ENCODE measurements at regions not wholly inside any gene's neighbourhood (a gene's known extent, or its start where the extent isn't known, plus 50 kb on each side); places are given as distances from the start of the nearest gene placed in this dataset.

DNA sequence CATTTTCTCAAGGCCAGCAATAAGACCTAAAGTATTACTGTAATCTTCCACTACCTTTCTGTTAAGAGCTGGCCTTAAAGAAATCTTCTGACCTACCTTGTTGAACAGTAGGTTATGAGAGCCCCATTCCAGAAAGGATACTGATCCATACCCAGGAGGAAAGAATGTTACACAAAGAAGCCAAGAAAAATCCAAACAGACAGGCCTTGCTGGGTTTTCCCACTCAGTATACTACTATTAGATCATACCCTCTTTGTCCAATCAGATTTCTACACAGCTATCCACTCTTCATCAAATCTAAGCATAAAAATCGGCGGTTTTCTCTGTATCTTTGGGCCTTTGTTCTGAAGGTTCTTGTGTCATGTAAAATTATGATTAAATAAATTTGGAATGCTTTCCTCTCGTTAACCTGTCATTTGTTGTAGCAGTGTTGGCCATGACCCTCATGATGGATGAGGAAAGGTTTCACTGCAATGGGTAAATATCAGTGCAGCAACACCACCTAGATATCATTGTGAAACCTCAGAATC is 292.3 kb downstream of the ANKRD50 start:
- H3K4me1 Mint-ChIP-seq (ENCODE audit: low read depth, unreplicated experiment), result peaks cover 2% of the 10 kb centered on the region
- Histone ChIP-seq H3K79me2 (ENCODE audit: insufficient read depth, low read length) (no peaks in the 10 kb centered on the region), H3K4me2 (ENCODE audit: low read length) (no peak overlapping the region), H3K9me3 (ENCODE audit: insufficient read depth, low read depth, low read length) (no peaks in the 10 kb centered on the region), H3K36me3 (ENCODE audit: insufficient read depth, low read length) (no peaks in the 10 kb centered on the region), H3K9ac (ENCODE audit: low read length) (no peak overlapping the region), H3K27ac (ENCODE audit: low read depth, low read length) (no peak overlapping the region), H3K27me3 (ENCODE audit: insufficient read depth, low read length) (no peaks in the 10 kb centered on the region), H3K4me1 (ENCODE audit: insufficient read depth, low read length) (peaks cover under 1% of the 10 kb centered on the region), H4K20me1 (ENCODE audit: insufficient read depth, low read length) (no peaks in the 10 kb centered on the region), H2AFZ (ENCODE audit: low read depth, low read length) (no peak overlapping the region), H3K4me3 (ENCODE audit: insufficient read depth, low read depth, low read length) (no peak overlapping the region)
- no peak overlapping the region for H3K27ac Mint-ChIP-seq (ENCODE audit: unreplicated experiment)
- H3K9me3 Mint-ChIP-seq (ENCODE audit: unreplicated experiment), result no peaks in the 10 kb centered on the region
- TF ChIP-seq, protein P1, sequence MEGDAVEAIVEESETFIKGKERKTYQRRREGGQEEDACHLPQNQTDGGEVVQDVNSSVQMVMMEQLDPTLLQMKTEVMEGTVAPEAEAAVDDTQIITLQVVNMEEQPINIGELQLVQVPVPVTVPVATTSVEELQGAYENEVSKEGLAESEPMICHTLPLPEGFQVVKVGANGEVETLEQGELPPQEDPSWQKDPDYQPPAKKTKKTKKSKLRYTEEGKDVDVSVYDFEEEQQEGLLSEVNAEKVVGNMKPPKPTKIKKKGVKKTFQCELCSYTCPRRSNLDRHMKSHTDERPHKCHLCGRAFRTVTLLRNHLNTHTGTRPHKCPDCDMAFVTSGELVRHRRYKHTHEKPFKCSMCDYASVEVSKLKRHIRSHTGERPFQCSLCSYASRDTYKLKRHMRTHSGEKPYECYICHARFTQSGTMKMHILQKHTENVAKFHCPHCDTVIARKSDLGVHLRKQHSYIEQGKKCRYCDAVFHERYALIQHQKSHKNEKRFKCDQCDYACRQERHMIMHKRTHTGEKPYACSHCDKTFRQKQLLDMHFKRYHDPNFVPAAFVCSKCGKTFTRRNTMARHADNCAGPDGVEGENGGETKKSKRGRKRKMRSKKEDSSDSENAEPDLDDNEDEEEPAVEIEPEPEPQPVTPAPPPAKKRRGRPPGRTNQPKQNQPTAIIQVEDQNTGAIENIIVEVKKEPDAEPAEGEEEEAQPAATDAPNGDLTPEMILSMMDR (IDR thresholded peaks at IDR 0.05; ENCODE audit: insufficient read depth, low read depth, low read length), result no peak
- no peak for TF ChIP-seq EZH2 (IDR thresholded peaks at IDR 0.05; ENCODE audit: insufficient read depth, low read length)
- DNase-seq (ENCODE audit: low read depth), result no peak
- H3K4me3 Mint-ChIP-seq (ENCODE audit: unreplicated experiment), result no peak overlapping the region
- H3K36me3 Mint-ChIP-seq (ENCODE audit: low read depth, unreplicated experiment), result no peaks in the 10 kb centered on the region
- FAIRE-seq, result no peak
- H3K27me3 Mint-ChIP-seq (ENCODE audit: low read depth, unreplicated experiment), result no peaks in the 10 kb centered on the region

DNA sequence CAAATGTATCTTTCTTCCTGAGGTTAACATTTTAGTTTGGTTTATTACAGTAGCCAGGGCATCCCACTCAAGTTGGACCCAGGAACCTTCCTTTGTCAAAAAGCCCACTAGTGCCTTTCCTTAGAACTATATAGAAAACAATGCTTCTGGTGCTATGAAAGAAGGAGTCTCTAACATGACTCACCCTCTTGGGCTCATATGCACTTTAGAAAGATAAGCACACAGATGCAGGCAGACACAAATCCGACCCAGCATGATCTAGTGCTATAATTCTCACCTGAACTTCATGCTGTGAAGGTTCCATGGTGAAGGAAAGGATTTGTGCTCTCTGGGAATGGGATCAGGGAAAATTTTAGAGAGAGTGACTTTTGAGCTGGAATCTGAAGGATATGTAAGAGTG is 289.4 kb downstream of the ANKRD50 start:
- peak; percentile 55 for DNase-seq (ENCODE audit: low read depth)
- no peak overlapping the region for H3K9ac ChIP-seq (ENCODE audit: low read length)
- no peaks in the 10 kb centered on the region for H3K4me1 ChIP-seq (ENCODE audit: insufficient read depth, low read length)
- peaks cover 2% of the 10 kb centered on the region for H3K4me1 Mint-ChIP-seq (ENCODE audit: low read depth, unreplicated experiment)
- H3K79me2 ChIP-seq (ENCODE audit: insufficient read depth, low read length), result no peaks in the 10 kb centered on the region
- FAIRE-seq, result no peak
- H3K27me3 ChIP-seq (ENCODE audit: insufficient read depth, low read length), result no peaks in the 10 kb centered on the region
- H3K27ac ChIP-seq (ENCODE audit: low read depth, low read length), result no peak overlapping the region
- no peaks in the 10 kb centered on the region for H3K36me3 Mint-ChIP-seq (ENCODE audit: low read depth, unreplicated experiment)
- TF ChIP-seq EZH2 (IDR thresholded peaks at IDR 0.05; ENCODE audit: insufficient read depth, low read length), result no peak
- TF ChIP-seq, protein P1 (IDR thresholded peaks at IDR 0.05; ENCODE audit: insufficient read depth, low read depth, low read length), result no peak
- no peak overlapping the region for H3K4me3 ChIP-seq (ENCODE audit: insufficient read depth, low read depth, low read length)
- no peaks in the 10 kb centered on the region for H3K9me3 Mint-ChIP-seq (ENCODE audit: unreplicated experiment)
- no peak overlapping the region for H3K27ac Mint-ChIP-seq (ENCODE audit: unreplicated experiment)
- H2AFZ ChIP-seq (ENCODE audit: low read depth, low read length), result no peak overlapping the region
- H3K4me3 Mint-ChIP-seq (ENCODE audit: unreplicated experiment), result no peak overlapping the region
- no peak overlapping the region for H3K4me2 ChIP-seq (ENCODE audit: low read length)
- H3K9me3 ChIP-seq (ENCODE audit: insufficient read depth, low read depth, low read length), result no peaks in the 10 kb centered on the region
- no peaks in the 10 kb centered on the region for H3K36me3 ChIP-seq (ENCODE audit: insufficient read depth, low read length)
- no peaks in the 10 kb centered on the region for H3K27me3 Mint-ChIP-seq (ENCODE audit: low read depth, unreplicated experiment)
- H4K20me1 ChIP-seq (ENCODE audit: insufficient read depth, low read length), result no peaks in the 10 kb centered on the region

DNA sequence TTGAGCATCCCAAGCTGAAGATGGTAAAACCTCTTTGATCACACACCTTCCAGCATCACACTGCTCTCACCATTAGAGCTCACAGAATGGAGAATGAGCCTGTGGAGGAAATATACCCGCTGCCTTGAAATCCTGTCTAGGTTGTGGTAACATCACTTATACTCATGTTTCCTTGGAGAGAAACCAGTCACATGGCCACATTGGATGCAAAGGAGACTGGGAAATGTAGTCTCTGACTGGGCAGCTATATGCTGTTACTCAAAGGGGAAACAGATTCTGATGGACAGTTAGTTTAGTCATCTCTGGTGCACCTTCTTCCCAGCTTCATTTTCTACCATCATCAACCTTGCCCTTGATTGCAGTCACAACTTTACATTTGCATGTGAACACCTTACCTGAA is 286.3 kb downstream of the ANKRD50 start:
- Histone ChIP-seq H3K4me3 (ENCODE audit: insufficient read depth, low read depth, low read length) (no peak overlapping the region), H4K20me1 (ENCODE audit: insufficient read depth, low read length) (no peaks in the 10 kb centered on the region), H2AFZ (ENCODE audit: low read depth, low read length) (no peak overlapping the region), H3K9me3 (ENCODE audit: insufficient read depth, low read depth, low read length) (no peaks in the 10 kb centered on the region), H3K4me2 (ENCODE audit: low read length) (no peak overlapping the region), H3K36me3 (ENCODE audit: insufficient read depth, low read length) (no peaks in the 10 kb centered on the region), H3K27ac (ENCODE audit: low read depth, low read length) (no peak overlapping the region), H3K4me1 (ENCODE audit: insufficient read depth, low read length) (peaks cover 5% of the 10 kb centered on the region), H3K9ac (ENCODE audit: low read length) (no peak overlapping the region), H3K27me3 (ENCODE audit: insufficient read depth, low read length) (no peaks in the 10 kb centered on the region), H3K79me2 (ENCODE audit: insufficient read depth, low read length) (no peaks in the 10 kb centered on the region)
- Mint-ChIP-seq H3K9me3 (ENCODE audit: unreplicated experiment) (no peaks in the 10 kb centered on the region), H3K27me3 (ENCODE audit: low read depth, unreplicated experiment) (no peaks in the 10 kb centered on the region), H3K4me3 (ENCODE audit: unreplicated experiment) (no peak overlapping the region), H3K4me1 (ENCODE audit: low read depth, unreplicated experiment) (peaks cover 2% of the 10 kb centered on the region), H3K27ac (ENCODE audit: unreplicated experiment) (no peak overlapping the region), H3K36me3 (ENCODE audit: low read depth, unreplicated experiment) (no peaks in the 10 kb centered on the region)
- FAIRE-seq, result no peak
- no peak for DNase-seq (ENCODE audit: low read depth)
- no peak for TF ChIP-seq EZH2 (IDR thresholded peaks at IDR 0.05; ENCODE audit: insufficient read depth, low read length)
- TF ChIP-seq, protein P1 (IDR thresholded peaks at IDR 0.05; ENCODE audit: insufficient read depth, low read depth, low read length), result no peak
